Trophoblast cell (in vitro differentiated cells and primary cell): ENCODE measurements at regions not wholly inside any gene's neighbourhood (a gene's known extent, or its start where the extent isn't known, plus 50 kb on each side); places are given as distances from the start of the nearest gene placed in this dataset.

Experiments used
- DNase-seq, 2 donors: peaks; one replicate each; pipeline ENCODE4 v3.0.0-alpha.2; 2016
- H2AFZ ChIP-seq: 2 replicates; pipeline ENCODE4 v1.6.1; 2013; ENCODE audit warnings: low read length, moderate library complexity, mild to moderate bottlenecking; ENCODE audit not compliant: insufficient read depth, poor library complexity
- H2AK5ac ChIP-seq: 2 replicates; pipeline ENCODE4 v1.6.1; 2013; ENCODE audit warnings: mild to moderate bottlenecking, low read length
- H2BK120ac ChIP-seq: 2 replicates; pipeline ENCODE4 v1.6.1; 2013; ENCODE audit warnings: low read length, mild to moderate bottlenecking, moderate library complexity; ENCODE audit not compliant: insufficient read depth, poor library complexity
- H2BK12ac ChIP-seq: 2 replicates; pipeline ENCODE4 v1.6.1; 2013; ENCODE audit warnings: mild to moderate bottlenecking, low read length, moderate library complexity
- H2BK5ac ChIP-seq: 2 replicates; pipeline ENCODE4 v1.6.1; 2013; ENCODE audit warnings: low read length, low read depth, moderate library complexity, mild to moderate bottlenecking; ENCODE audit not compliant: poor library complexity
- H3K14ac ChIP-seq: 2 replicates; pipeline ENCODE4 v1.6.1; 2013; ENCODE audit warnings: mild to moderate bottlenecking, low read length
- H3K18ac ChIP-seq: 2 replicates; pipeline ENCODE4 v1.6.1; 2013; ENCODE audit warnings: mild to moderate bottlenecking, low read length
- H3K23ac ChIP-seq: 2 replicates; pipeline ENCODE4 v1.6.1; 2013; ENCODE audit warnings: low read length
- H3K27ac ChIP-seq: 2 replicates; pipeline ENCODE4 v1.5.1; 2013; ENCODE audit warnings: low read depth, mild to moderate bottlenecking, inconsistent platforms, low read length, moderate library complexity
- H3K27me3 ChIP-seq: 2 replicates; pipeline ENCODE4 v1.6.1; 2013; ENCODE audit warnings: inconsistent platforms, mild to moderate bottlenecking, low read length, moderate library complexity; ENCODE audit not compliant: insufficient read depth
- H3K36me3 ChIP-seq, 2 experiments: 1 replicate in 1 of 2; 2 replicates in 1 of 2; pipeline ENCODE4 v1.6.1; 2013; ENCODE audit warnings: low read length in 2 of 2, mild to moderate bottlenecking in 2 of 2, moderate library complexity in 1 of 2; ENCODE audit not compliant: insufficient read depth in 2 of 2, control insufficient read depth in 1 of 2
- H3K4ac ChIP-seq: 2 replicates; pipeline ENCODE4 v1.6.1; 2013; ENCODE audit warnings: low read depth, mild to moderate bottlenecking, low read length, moderate library complexity
- H3K4me1 ChIP-seq, 2 experiments: 1 replicate in 1 of 2; 2 replicates in 1 of 2; pipeline ENCODE4 v1.6.1; 2013; ENCODE audit warnings: low read length in 2 of 2, mild to moderate bottlenecking in 2 of 2, moderate library complexity in 1 of 2; ENCODE audit not compliant: insufficient read depth in 2 of 2, control insufficient read depth in 1 of 2
- H3K4me2 ChIP-seq: 2 replicates; pipeline ENCODE4 v1.6.1; 2013; ENCODE audit warnings: inconsistent platforms, mild to moderate bottlenecking, low read length, moderate library complexity
- H3K4me3 ChIP-seq: 2 replicates; pipeline ENCODE4 v1.5.1; 2013; ENCODE audit warnings: mild to moderate bottlenecking, low read depth, low read length, inconsistent platforms
- H3K79me1 ChIP-seq: one replicate; pipeline ENCODE4 v1.6.1; 2013; ENCODE audit warnings: low read length
- H3K79me2 ChIP-seq: 2 replicates; pipeline ENCODE4 v1.6.1; 2013; ENCODE audit warnings: low read length, mild to moderate bottlenecking; ENCODE audit not compliant: control insufficient read depth, insufficient read depth, poor library complexity
- H3K9ac ChIP-seq: 2 replicates; pipeline ENCODE4 v1.6.1; 2013; ENCODE audit warnings: mild to moderate bottlenecking, low read length
- H3K9me3 ChIP-seq: 2 replicates; pipeline ENCODE4 v1.6.1; 2013; ENCODE audit warnings: low read depth, mild to moderate bottlenecking, control low read depth, inconsistent platforms, low read length; ENCODE audit not compliant: insufficient read depth
- H4K12ac ChIP-seq: 2 replicates; pipeline ENCODE4 v1.6.1; 2013; ENCODE audit warnings: low read depth, mild to moderate bottlenecking, low read length, moderate library complexity
- H4K8ac ChIP-seq: 2 replicates; pipeline ENCODE4 v1.6.1; 2013; ENCODE audit warnings: low read depth, mild to moderate bottlenecking, low read length, moderate library complexity
- H4K91ac ChIP-seq: one replicate; pipeline ENCODE4 v1.6.1; 2013; ENCODE audit warnings: low read depth, mild to moderate bottlenecking, low read length, moderate library complexity
- WGBS: extraction: QIAGEN DNeasy Blood & Tissue Kit; methylation state at CpG from one replicate; pipeline ENCODE4 v1.1.7; 2013; ENCODE audit warnings: missing lambda C conversion rate; ENCODE audit not compliant: insufficient read length, insufficient coverage; ENCODE audit errors: extremely low coverage; 5-methylcytosine and 5-hydroxymethylcytosine counted together

DNA sequence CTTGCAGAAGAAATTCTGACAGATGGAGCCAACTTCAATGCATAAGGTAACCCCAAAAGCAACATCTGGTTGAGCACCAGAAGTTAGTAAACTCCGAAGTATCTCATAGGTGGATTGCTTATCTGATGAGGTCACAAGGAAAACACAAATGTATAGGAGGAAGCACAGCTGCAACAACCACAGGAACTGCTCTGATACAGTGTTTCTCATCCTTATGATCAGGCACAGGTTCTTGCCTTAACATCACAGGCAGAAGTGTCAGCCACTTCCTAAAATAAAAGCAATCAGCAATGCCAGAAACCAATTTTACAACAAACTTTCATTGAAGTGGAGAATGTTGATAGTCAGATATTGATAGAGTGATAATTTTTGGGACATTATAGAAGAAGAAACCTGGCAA lies 530.3 kb upstream of the FAT3 start:
- no peak overlapping the region for H2BK5ac ChIP-seq
- H4K8ac ChIP-seq: no peak overlapping the region
- no peak overlapping the region for H3K9ac ChIP-seq
- no peak overlapping the region for H3K4me3 ChIP-seq
- no peak overlapping the region for H4K91ac ChIP-seq
- no peaks in the 10 kb centered on the region for H3K4me1 ChIP-seq
- H3K18ac ChIP-seq: no peak overlapping the region
- H3K4me2 ChIP-seq: no peak overlapping the region
- H3K79me1 ChIP-seq: no peaks in the 10 kb centered on the region
- no CpG with 5 or more reads among the region's 1 CpG for WGBS
- H3K9me3 ChIP-seq: no peaks in the 10 kb centered on the region
- no peak overlapping the region for H3K14ac ChIP-seq
- H3K23ac ChIP-seq: no peak overlapping the region
- no peak overlapping the region for H2AFZ ChIP-seq
- H2BK120ac ChIP-seq: no peak overlapping the region
- H3K36me3 ChIP-seq: no peaks in the 10 kb centered on the region
- no peak for DNase-seq
- H3K4ac ChIP-seq: no peak overlapping the region
- H3K79me2 ChIP-seq: no peaks in the 10 kb centered on the region
- H2BK12ac ChIP-seq: no peak overlapping the region
- no peak overlapping the region for H4K12ac ChIP-seq
- H2AK5ac ChIP-seq: no peak overlapping the region
- no peak overlapping the region for H3K27ac ChIP-seq
- H3K27me3 ChIP-seq: no peaks in the 10 kb centered on the region

- no peak overlapping the region for H3K18ac ChIP-seq
- H4K8ac ChIP-seq: no peak overlapping the region
- WGBS: no CpG with 5 or more reads among the region's 1 CpG
- H3K4me1 ChIP-seq: no peaks in the 10 kb centered on the region
- H3K36me3 ChIP-seq: no peaks in the 10 kb centered on the region
- H3K4me2 ChIP-seq: no peak overlapping the region
- H4K91ac ChIP-seq: no peak overlapping the region
- H4K12ac ChIP-seq: no peak overlapping the region
- H2AFZ ChIP-seq: no peak overlapping the region
- H3K4me3 ChIP-seq: no peak overlapping the region
- H3K14ac ChIP-seq: no peak overlapping the region
- no peak overlapping the region for H2BK120ac ChIP-seq
- H2BK5ac ChIP-seq: no peak overlapping the region
- H3K79me1 ChIP-seq: no peaks in the 10 kb centered on the region
- no peak overlapping the region for H3K27ac ChIP-seq
- DNase-seq: no peak
- H3K79me2 ChIP-seq: no peaks in the 10 kb centered on the region
- H3K9me3 ChIP-seq: no peaks in the 10 kb centered on the region
- H3K27me3 ChIP-seq: no peaks in the 10 kb centered on the region
- H2BK12ac ChIP-seq: no peak overlapping the region
- H3K4ac ChIP-seq: no peak overlapping the region
- no peak overlapping the region for H3K9ac ChIP-seq
- no peak overlapping the region for H3K23ac ChIP-seq
- H2AK5ac ChIP-seq: no peak overlapping the region
Observed at GRCh38 chr11:91691872-91692271, 532.7 kb upstream of the FAT3 start.

- Histone ChIP-seq H3K27me3 (no peaks in the 10 kb centered on the region), H2AK5ac (no peak overlapping the region), H3K36me3 (no peaks in the 10 kb centered on the region), H2BK120ac (no peak overlapping the region), H2BK12ac (no peak overlapping the region), H3K23ac (no peak overlapping the region), H3K4me3 (no peak overlapping the region), H3K14ac (no peak overlapping the region), H3K79me2 (no peaks in the 10 kb centered on the region), H3K18ac (no peak overlapping the region), H4K8ac (no peak overlapping the region), H3K9ac (no peak overlapping the region), H3K9me3 (no peaks in the 10 kb centered on the region), H3K4me2 (no peak overlapping the region), H3K4me1 (no peaks in the 10 kb centered on the region), H2AFZ (no peak overlapping the region), H3K4ac (no peak overlapping the region), H4K91ac (no peak overlapping the region), H4K12ac (no peak overlapping the region), H3K79me1 (no peaks in the 10 kb centered on the region), H3K27ac (no peak overlapping the region), H2BK5ac (no peak overlapping the region)
- no CpG with 5 or more reads among the region's 1 CpG for WGBS
- no peak for DNase-seq
Observed at GRCh38 chr11:91688672-91689071, 535.9 kb upstream of the FAT3 start.

- no peaks in the 10 kb centered on the region for H3K9me3 ChIP-seq
- no peak overlapping the region for H2AK5ac ChIP-seq
- no peaks in the 10 kb centered on the region for H3K79me2 ChIP-seq
- no peak overlapping the region for H2AFZ ChIP-seq
- no peak overlapping the region for H4K8ac ChIP-seq
- no peak for DNase-seq
- H3K9ac ChIP-seq: no peak overlapping the region
- no peak overlapping the region for H4K91ac ChIP-seq
- no peak overlapping the region for H2BK120ac ChIP-seq
- no peaks in the 10 kb centered on the region for H3K27me3 ChIP-seq
- H3K23ac ChIP-seq: no peak overlapping the region
- WGBS: no CpG with 5 or more reads among the region's 1 CpG
- no peak overlapping the region for H3K27ac ChIP-seq
- no peaks in the 10 kb centered on the region for H3K79me1 ChIP-seq
- no peak overlapping the region for H3K4ac ChIP-seq
- no peaks in the 10 kb centered on the region for H3K36me3 ChIP-seq
- no peaks in the 10 kb centered on the region for H3K4me1 ChIP-seq
- no peak overlapping the region for H4K12ac ChIP-seq
- H3K18ac ChIP-seq: no peak overlapping the region
- no peak overlapping the region for H3K4me2 ChIP-seq
- no peak overlapping the region for H2BK12ac ChIP-seq
- no peak overlapping the region for H2BK5ac ChIP-seq
- H3K4me3 ChIP-seq: no peak overlapping the region
- H3K14ac ChIP-seq: no peak overlapping the region
Observed at GRCh38 chr11:91686700-91687099, 537.9 kb upstream of the FAT3 start.
